IPS DF 6.9 (cell line): ENCODE measurements at regions not wholly inside any gene's neighbourhood (a gene's known extent, or its start where the extent isn't known, plus 50 kb on each side); places are given as distances from the start of the nearest gene placed in this dataset.

Source experiments
- DNase-seq: peaks from one replicate; pipeline ENCODE4 v3.0.0-alpha.2; 2013; ENCODE audit warnings: low read depth, low spot score
- H3K27ac ChIP-seq: one replicate; pipeline ENCODE4 v1.5.1; 2013; ENCODE audit warnings: low read length, control low read depth
- H3K27me3 ChIP-seq: 2 replicates; pipeline ENCODE4 v1.6.1; 2013; ENCODE audit warnings: mild to moderate bottlenecking, low read length; ENCODE audit not compliant: control insufficient read depth, insufficient read depth
- H3K36me3 ChIP-seq: 2 replicates; pipeline ENCODE4 v1.6.1; 2013; ENCODE audit warnings: low read length; ENCODE audit not compliant: control insufficient read depth, insufficient read depth
- H3K4me1 ChIP-seq: 2 replicates; pipeline ENCODE4 v1.6.1; 2013; ENCODE audit warnings: low read length; ENCODE audit not compliant: control insufficient read depth, insufficient read depth
- H3K4me3 ChIP-seq: 2 replicates; pipeline ENCODE4 v1.5.1; 2013; ENCODE audit warnings: mild to moderate bottlenecking, low read length
- H3K9me3 ChIP-seq: 2 replicates; pipeline ENCODE4 v1.6.1; 2013; ENCODE audit warnings: low read length, inconsistent platforms; ENCODE audit not compliant: control insufficient read depth, insufficient read depth
- WGBS: extraction: QIAGEN DNeasy Blood & Tissue Kit; methylation state at CpG from one replicate; pipeline ENCODE4 v1.1.7; 2013; ENCODE audit warnings: mixed read lengths, missing lambda C conversion rate; ENCODE audit not compliant: insufficient read length, insufficient coverage; 5-methylcytosine and 5-hydroxymethylcytosine counted together

DNA sequence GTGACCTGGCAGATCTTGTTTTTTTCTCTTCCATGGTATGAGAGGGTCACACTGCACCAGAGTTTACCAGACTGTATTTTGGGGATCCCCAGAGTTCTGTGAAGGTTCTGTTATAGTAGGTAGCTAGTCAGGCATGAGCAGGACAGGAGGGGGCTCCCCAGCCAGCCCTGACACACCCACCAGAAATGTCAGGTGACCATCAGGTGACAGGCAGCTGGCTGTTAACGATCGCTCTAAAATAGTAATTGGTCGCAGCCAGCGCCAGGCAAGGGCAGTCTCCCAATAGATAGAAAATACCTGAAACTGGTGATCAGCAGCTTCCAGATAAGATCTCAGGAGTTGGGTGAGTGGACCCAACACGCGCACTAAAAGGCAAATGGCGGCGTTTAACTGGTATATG lies 264.9 kb downstream of the RHOU start:
- H3K9me3 ChIP-seq: no peaks in the 10 kb centered on the region
- H3K27ac ChIP-seq: no peak overlapping the region
- H3K36me3 ChIP-seq: no peaks in the 10 kb centered on the region
- H3K27me3 ChIP-seq: no peaks in the 10 kb centered on the region
- H3K4me1 ChIP-seq: no peaks in the 10 kb centered on the region
- no peak for DNase-seq
- no CpG with 5 or more reads among the region's 8 CpGs for WGBS
- no peak overlapping the region for H3K4me3 ChIP-seq

DNA sequence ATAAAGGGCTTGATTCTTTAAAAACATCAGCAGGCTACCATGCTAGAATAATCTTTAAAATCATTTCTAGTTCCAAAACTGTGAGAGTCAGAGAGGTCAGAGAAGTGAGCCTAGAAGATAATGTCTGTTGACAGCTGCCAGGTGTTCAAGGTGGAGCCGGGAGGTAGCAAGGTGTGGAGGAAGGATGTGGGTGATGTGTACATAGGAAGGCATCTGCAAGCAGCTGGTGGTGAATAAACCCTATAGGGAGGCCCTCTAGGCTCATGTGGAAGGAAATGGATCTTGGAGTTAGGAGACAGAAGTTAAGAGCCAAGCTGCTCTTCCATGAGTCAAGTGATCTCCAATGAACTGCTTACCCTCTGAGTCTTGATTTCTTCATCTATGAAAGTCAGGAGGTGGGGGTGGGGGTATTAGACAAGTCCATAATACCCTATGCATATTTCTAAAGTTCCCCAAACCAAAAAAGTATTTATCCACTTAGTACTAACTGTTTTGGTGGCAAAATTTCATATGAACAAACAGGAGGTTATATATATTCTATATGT lies 266.3 kb downstream of the RHOU start:
- Histone ChIP-seq H3K9me3 (no peaks in the 10 kb centered on the region), H3K4me1 (no peaks in the 10 kb centered on the region), H3K27me3 (no peaks in the 10 kb centered on the region), H3K4me3 (no peak overlapping the region), H3K27ac (no peak overlapping the region), H3K36me3 (no peaks in the 10 kb centered on the region)
- DNase-seq: no peak
- WGBS: no CpG with 5 or more reads among the region's 1 CpG

DNA sequence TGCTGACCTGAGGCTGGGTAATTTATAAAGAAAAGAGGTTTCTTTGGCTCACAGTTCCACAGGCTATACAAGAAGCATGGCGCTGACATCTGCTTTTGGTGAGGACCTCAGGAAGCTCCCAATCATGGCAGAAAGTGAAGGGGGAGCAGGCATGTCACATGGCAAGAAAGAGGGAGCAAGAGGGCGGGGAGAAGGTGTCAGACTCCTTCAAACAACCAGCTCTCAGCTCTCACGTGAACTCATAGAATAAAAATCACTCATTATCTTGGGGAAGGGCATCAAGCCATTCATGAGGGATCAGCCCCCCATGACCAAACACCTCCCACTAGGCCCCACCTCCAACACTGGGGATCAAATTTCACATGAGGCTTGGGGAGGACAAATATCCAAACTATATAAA lies 266.8 kb downstream of the RHOU start:
- Histone ChIP-seq H3K27ac (no peak overlapping the region), H3K36me3 (no peaks in the 10 kb centered on the region), H3K27me3 (no peaks in the 10 kb centered on the region), H3K4me3 (no peak overlapping the region), H3K4me1 (no peaks in the 10 kb centered on the region), H3K9me3 (no peaks in the 10 kb centered on the region)
- no peak for DNase-seq
- no CpG with 5 or more reads among the region's 3 CpGs for WGBS

DNA sequence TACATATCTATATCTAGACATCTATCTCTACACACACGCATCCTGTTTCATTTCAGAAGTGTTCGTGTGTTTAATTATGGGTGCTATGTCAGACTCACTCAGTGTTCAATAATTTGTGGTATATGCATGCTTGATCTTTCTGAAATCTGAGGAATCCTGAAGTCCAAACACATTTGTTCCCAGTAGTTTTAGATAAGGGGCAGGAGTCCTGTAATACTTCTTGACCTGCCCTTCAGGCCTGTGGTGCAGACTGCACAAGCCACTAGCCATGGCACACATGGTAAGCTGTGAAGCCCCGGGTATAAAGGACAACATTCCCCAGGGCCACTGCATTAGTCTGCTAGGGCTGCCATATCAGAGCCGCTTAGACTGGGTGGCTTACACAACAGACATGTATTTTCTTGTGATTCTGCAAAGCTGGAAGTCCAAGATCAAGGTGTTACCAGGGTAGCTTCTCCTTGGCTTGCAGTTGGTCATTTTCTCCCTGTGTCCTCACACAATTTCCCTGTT lies 267.2 kb downstream of the RHOU start:
- H3K9me3 ChIP-seq: no peaks in the 10 kb centered on the region
- H3K36me3 ChIP-seq: no peaks in the 10 kb centered on the region
- no peak overlapping the region for H3K27ac ChIP-seq
- H3K4me1 ChIP-seq: no peaks in the 10 kb centered on the region
- no peak for DNase-seq
- H3K4me3 ChIP-seq: no peak overlapping the region
- no CpG with 5 or more reads among the region's 4 CpGs for WGBS
- no peaks in the 10 kb centered on the region for H3K27me3 ChIP-seq

DNA sequence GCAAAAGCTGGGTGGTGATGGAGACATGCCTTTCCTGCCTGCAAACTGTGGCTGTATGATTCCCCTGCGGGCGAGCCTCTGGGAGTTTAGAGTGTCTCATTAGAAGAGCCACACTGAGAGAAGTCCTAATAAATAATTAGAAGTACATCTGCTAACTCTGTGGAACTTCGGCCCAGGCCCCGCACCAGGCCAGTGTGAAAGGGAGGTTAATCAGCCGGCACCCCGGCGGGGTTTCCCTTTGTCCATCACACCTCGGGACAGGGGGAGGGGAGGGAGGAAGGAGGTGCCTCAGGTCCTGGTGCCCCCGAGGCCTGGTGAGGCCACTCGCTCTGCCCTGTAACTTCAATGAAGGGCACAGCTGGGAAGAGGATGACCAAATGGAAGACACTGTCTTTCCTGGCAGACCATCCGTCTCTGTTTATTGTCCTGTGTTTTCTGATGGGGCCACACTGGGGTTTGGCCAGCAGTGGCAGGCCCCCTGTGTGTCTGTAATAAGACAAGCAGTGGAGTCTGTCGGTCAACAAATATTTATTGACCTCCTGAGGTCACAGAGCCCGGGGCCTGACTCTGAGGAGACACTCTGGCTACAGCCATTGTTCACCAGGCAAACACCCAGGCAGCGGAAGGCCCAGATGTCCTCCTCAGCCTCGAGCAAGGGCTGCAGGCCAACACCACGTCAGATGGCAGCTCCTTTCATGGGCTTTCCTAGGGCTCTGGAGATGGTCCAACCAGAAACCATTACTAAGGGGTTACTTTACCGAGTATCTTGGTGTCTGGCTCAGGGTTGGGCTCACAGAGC lies 267.5 kb upstream of the RAB4A start:
- no peak overlapping the region for H3K4me3 ChIP-seq
- H3K27me3 ChIP-seq: no peaks in the 10 kb centered on the region
- H3K4me1 ChIP-seq: no peaks in the 10 kb centered on the region
- H3K9me3 ChIP-seq: no peaks in the 10 kb centered on the region
- H3K36me3 ChIP-seq: no peaks in the 10 kb centered on the region
- H3K27ac ChIP-seq: no peak overlapping the region
- no CpG with 5 or more reads among the region's 17 CpGs for WGBS
- DNase-seq: no peak

DNA sequence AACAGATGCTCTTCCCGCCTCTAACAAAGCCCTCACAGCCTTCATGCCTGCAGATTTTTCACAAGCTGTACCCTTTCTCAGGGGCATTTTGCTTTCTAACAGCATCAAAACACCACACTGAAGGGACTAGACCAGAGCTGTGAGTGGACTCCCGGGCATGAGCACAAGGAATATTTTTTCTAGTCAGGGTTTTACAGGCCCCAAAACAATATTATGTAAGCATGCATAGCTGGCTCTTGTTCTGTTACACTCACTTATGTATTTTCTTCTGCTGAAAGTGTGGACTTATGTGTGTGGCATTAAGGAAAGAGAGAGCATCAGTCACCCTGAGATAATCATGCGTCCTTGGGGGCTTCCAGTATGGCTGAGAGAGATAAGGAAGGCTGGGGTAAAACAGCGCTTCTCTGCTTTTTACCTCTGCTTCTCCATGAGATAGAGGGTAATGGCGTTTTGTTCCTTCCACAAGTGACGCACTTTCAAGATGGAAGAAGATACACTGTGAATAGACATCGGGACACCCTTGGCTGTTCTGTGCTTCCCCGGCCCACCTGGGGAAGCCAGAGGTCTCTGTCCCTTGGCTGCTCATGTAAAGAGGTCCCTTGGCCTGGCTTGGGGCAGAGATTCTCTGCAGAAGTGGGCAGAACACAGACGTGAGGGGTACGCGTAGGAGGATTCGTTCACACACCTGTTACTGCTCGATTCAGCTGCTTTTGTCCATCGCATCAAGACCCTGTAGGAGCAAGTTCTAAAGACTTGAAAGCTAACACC lies 266.7 kb upstream of the RAB4A start:
- no peaks in the 10 kb centered on the region for H3K27me3 ChIP-seq
- H3K4me3 ChIP-seq: no peak overlapping the region
- no CpG with 5 or more reads among the region's 14 CpGs for WGBS
- H3K36me3 ChIP-seq: no peaks in the 10 kb centered on the region
- no peak for DNase-seq
- H3K27ac ChIP-seq: no peak overlapping the region
- no peaks in the 10 kb centered on the region for H3K9me3 ChIP-seq
- no peaks in the 10 kb centered on the region for H3K4me1 ChIP-seq

DNA sequence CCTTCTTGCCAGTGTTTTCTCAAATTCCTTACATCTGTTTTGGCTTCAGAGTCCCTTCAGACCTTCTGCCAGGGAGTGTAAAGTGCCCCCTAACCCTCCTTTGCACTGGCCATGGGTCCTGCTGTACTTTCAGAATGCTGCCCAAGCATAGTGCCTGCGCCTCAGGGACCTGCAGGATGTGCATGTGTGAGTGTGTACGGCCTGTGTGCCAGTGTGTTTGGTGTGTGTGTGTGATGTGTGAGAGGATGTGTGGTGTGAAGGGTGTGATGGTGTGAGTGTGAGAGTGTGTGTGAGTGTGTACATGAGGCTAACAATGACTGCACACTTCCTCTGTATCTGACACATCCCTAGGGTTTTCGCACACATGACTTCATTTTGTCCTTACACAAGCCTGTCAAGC lies 265.8 kb upstream of the RAB4A start:
- 100% methylated on average over 1 of the region's 3 CpGs for WGBS
- Histone ChIP-seq H3K27ac (no peak overlapping the region), H3K4me3 (no peak overlapping the region), H3K27me3 (no peaks in the 10 kb centered on the region), H3K4me1 (no peaks in the 10 kb centered on the region), H3K9me3 (no peaks in the 10 kb centered on the region), H3K36me3 (no peaks in the 10 kb centered on the region)
- DNase-seq: no peak

DNA sequence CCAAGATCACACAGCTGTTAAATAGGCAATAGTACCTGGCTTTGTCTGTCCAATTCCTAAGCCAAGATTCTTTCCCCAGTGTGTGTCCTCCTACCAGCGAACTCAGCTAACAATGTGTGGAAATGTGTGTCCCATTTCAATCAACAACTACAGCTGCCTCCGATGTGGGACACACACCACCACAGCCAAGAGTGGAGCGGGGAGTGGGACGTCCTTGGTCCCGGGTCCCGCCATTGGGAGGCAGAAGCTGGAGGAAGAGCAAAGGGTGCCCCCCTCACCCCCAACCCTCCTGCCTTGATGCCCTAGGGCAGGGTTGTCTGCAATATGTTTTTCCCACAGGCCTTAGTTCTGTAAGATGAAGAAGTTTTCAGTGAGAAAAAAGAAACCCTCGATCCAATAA lies 265.4 kb upstream of the RAB4A start:
- Histone ChIP-seq H3K9me3 (no peaks in the 10 kb centered on the region), H3K27me3 (no peaks in the 10 kb centered on the region), H3K36me3 (no peaks in the 10 kb centered on the region), H3K4me1 (no peaks in the 10 kb centered on the region), H3K4me3 (no peak overlapping the region), H3K27ac (no peak overlapping the region)
- no CpG with 5 or more reads among the region's 7 CpGs for WGBS
- DNase-seq: no peak

DNA sequence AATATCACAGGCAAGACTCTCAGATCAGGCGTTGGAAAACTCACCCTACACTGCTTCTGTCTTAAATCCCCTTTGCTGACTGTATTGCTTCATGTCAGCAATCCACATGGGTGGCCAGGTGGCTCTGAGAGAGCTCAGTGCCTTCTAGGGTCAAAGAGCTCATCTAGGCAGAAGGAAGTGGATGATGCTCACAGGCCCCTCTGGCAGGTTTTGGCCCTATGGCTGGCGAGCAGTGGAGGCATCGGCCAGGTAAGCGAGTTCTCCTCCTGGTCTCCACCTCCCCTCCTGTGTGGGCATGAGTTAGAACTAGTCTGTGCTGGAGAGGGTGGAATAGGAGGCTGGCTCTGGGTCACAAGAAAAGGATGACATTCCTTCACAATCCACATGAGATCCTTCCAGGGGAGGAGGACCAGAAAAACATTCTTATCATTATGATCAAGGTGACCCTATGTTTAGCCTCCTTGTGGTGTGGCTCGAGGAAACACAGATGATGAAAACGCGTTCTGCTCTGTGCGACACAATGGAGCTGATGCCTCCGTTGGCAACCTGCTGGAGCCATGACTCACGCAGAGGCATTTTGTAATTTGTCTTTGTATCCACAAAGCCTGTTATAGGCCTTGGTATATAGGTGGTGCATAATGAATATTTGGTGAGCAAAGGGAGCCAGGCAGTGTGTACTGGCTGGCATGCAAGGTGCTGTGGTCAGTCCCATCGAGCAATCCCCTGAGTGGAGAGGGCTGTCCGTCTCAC lies 264.6 kb upstream of the RAB4A start:
- Histone ChIP-seq H3K27me3 (no peaks in the 10 kb centered on the region), H3K4me3 (no peak overlapping the region), H3K9me3 (no peaks in the 10 kb centered on the region), H3K36me3 (no peaks in the 10 kb centered on the region), H3K27ac (no peak overlapping the region), H3K4me1 (no peaks in the 10 kb centered on the region)
- WGBS: no CpG with 5 or more reads among the region's 12 CpGs
- no peak for DNase-seq

DNA sequence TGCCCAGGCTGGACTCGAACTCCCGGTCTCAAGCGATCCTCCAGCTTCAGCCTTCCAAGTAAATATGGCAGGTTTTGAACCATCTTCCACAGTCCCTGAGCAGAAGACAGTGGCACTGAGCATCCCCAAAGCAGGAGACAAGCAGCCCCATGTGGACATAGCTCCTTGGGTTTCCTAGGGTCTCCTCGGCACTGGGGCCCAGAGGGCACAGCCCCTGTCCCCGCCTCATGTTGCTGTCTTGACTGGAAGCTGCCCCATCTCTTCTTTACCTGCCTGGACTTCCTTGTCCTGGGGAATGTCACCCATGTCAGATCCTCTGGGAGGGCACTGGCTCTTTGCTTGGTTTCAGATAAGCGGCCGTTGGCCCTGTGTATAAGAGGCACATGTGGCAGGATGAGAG lies 263.7 kb upstream of the RAB4A start:
- WGBS: no CpG with 5 or more reads among the region's 7 CpGs
- Histone ChIP-seq H3K27me3 (no peaks in the 10 kb centered on the region), H3K4me1 (no peaks in the 10 kb centered on the region), H3K4me3 (no peak overlapping the region), H3K27ac (no peak overlapping the region), H3K9me3 (no peaks in the 10 kb centered on the region), H3K36me3 (no peaks in the 10 kb centered on the region)
- DNase-seq: no peak
